HG02870 (cell line): ENCODE measurements at regions not wholly inside any gene's neighbourhood (a gene's known extent, or its start where the extent isn't known, plus 50 kb on each side); places are given as distances from the start of the nearest gene placed in this dataset.
"Not testable (repeated sequence)": the region's sequence is repeated elsewhere in the genome, so short reads cannot be mapped to it uniquely, and the experiment has no call there.

ENCODE experiments used
- ATAC-seq: cut with Tn5 transposase; IDR thresholded peaks from one replicate; pipeline ENCODE4 v1.9.1; 2021; ENCODE audit warnings: mild to moderate bottlenecking, moderate library complexity; ENCODE audit not compliant: unreplicated experiment

- ATAC-seq, result not testable (repeated sequence)
Observed at GRCh38 chr2:89202518-89202917, 511.0 kb downstream of the RPIA start.

- ATAC-seq, result peak; percentile 62
Observed at GRCh38 chr2:89205153-89205552, 513.7 kb downstream of the RPIA start.

- ATAC-seq, result not testable (repeated sequence)
Observed at GRCh38 chr2:89208144-89208932, 516.9 kb downstream of the RPIA start.

- ATAC-seq, result peak; percentile 79
Observed at GRCh38 chr2:89213151-89213550, 521.7 kb downstream of the RPIA start.

GRCh38 chr2:89213811-89214210 lies 522.3 kb downstream of the RPIA start:
- ATAC-seq, result peak; percentile 59

GRCh38 chr2:89221474-89221873 lies 530.0 kb downstream of the RPIA start:
- not testable (repeated sequence) for ATAC-seq

GRCh38 chr2:89222063-89222732 lies 530.7 kb downstream of the RPIA start:
- ATAC-seq, result not testable (repeated sequence)

- ATAC-seq, result not testable (repeated sequence)
Observed at GRCh38 chr2:89224803-89225202, 533.3 kb downstream of the RPIA start.

GRCh38 chr2:89229979-89230378 lies 538.5 kb downstream of the RPIA start:
- ATAC-seq, result not testable (repeated sequence)

- peak; percentile 46 for ATAC-seq
Observed at GRCh38 chr2:89231241-89231640, 539.8 kb downstream of the RPIA start.

- peak; percentile 63 for ATAC-seq
Observed at GRCh38 chr2:89233931-89234330, 542.5 kb downstream of the RPIA start.

- not testable (repeated sequence) for ATAC-seq
Observed at GRCh38 chr2:89234818-89235466, 543.5 kb downstream of the RPIA start.

- not testable (repeated sequence) for ATAC-seq
Observed at GRCh38 chr2:89236832-89237450, 545.5 kb downstream of the RPIA start.

- not testable (repeated sequence) for ATAC-seq
Observed at GRCh38 chr2:89237783-89238182, 546.3 kb downstream of the RPIA start.

- peak; percentile 86 for ATAC-seq
Observed at GRCh38 chr2:89243114-89243700, 551.7 kb downstream of the RPIA start.

- not testable (repeated sequence) for ATAC-seq
Observed at GRCh38 chr2:89244407-89244806, 552.9 kb downstream of the RPIA start.

- ATAC-seq, result peak; percentile 51
Observed at GRCh38 chr2:89245478-89245877, 554.0 kb downstream of the RPIA start.

GRCh38 chr2:89246027-89246426 lies 554.6 kb downstream of the RPIA start:
- not testable (repeated sequence) for ATAC-seq

- ATAC-seq, result not testable (repeated sequence)
Observed at GRCh38 chr2:89246620-89247019, 555.1 kb downstream of the RPIA start.

GRCh38 chr2:89255013-89255412 lies 563.5 kb downstream of the RPIA start:
- not testable (repeated sequence) for ATAC-seq

GRCh38 chr2:89273443-89273842 lies 582.0 kb downstream of the RPIA start:
- ATAC-seq, result not testable (repeated sequence)
